ENCODE measurements at regions not wholly inside any gene's neighbourhood (a gene's known extent, or its start where the extent isn't known, plus 50 kb on each side); places are given as distances from the start of the nearest gene placed in this dataset.

GRCh38 chr4:185898413-185898812 lies 86.4 kb upstream of the SORBS2 start:
- no peak for TF ChIP-seq POLR2AphosphoS5 (IDR thresholded peaks at IDR 0.05; ENCODE audit: low read depth, low read length)
- no peak for TF ChIP-seq REST (IDR thresholded peaks at IDR 0.05; ENCODE audit: low read depth, low read length)
- no peak for TF ChIP-seq TEAD4 (IDR thresholded peaks at IDR 0.05; ENCODE audit: borderline replicate concordance, insufficient read depth)
- TF ChIP-seq CTCF (IDR thresholded peaks at IDR 0.05) = no peak
- TF ChIP-seq RFX5 (IDR thresholded peaks at IDR 0.05; ENCODE audit: low read length) = no peak
- no peak for TF ChIP-seq FOXM1 (IDR thresholded peaks at IDR 0.05; ENCODE audit: low read depth)
- TF ChIP-seq GATA2 (CRISPR knock-in tag; IDR thresholded peaks at IDR 0.05) = no peak
- TF ChIP-seq TCF12 (IDR thresholded peaks at IDR 0.05) = no peak
